ENCODE measurements at regions not wholly inside any gene's neighbourhood (a gene's known extent, or its start where the extent isn't known, plus 50 kb on each side); places are given as distances from the start of the nearest gene placed in this dataset.
"Not testable (repeated sequence)": the region's sequence is repeated elsewhere in the genome, so short reads cannot be mapped to it uniquely, and the experiment has no call there.

DNA sequence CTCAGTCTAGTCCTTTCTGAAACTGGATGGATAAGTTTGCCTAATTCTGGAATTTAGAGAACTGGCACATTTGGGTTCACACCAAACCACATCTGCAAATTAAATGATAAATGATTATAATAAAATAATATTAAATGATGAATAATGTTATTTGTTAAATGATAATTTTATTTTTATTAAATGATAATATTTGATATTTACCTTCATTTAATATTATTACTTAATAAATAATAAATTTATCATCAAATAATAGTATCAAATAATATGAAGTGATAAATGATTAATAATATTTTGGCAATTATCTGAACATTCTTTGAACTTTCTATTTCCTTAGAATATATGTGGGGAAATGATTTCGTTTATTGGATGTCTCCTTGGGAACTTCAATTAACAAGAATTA, 1604.2 kb downstream of the STIM2 start:
- Histone ChIP-seq H3K36me3 (ENCODE audit: control insufficient read depth, insufficient read depth, low read length) (no peaks in the 10 kb centered on the region), H3K4me3 (replicated peaks; ENCODE audit: low read depth, low read length) (no peak overlapping the region), H3K27me3 (replicated peaks; ENCODE audit: control insufficient read depth, insufficient read depth, low read length) (no peaks in the 10 kb centered on the region)
- TF ChIP-seq, protein P1, sequence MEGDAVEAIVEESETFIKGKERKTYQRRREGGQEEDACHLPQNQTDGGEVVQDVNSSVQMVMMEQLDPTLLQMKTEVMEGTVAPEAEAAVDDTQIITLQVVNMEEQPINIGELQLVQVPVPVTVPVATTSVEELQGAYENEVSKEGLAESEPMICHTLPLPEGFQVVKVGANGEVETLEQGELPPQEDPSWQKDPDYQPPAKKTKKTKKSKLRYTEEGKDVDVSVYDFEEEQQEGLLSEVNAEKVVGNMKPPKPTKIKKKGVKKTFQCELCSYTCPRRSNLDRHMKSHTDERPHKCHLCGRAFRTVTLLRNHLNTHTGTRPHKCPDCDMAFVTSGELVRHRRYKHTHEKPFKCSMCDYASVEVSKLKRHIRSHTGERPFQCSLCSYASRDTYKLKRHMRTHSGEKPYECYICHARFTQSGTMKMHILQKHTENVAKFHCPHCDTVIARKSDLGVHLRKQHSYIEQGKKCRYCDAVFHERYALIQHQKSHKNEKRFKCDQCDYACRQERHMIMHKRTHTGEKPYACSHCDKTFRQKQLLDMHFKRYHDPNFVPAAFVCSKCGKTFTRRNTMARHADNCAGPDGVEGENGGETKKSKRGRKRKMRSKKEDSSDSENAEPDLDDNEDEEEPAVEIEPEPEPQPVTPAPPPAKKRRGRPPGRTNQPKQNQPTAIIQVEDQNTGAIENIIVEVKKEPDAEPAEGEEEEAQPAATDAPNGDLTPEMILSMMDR (IDR thresholded peaks at IDR 0.05; ENCODE audit: insufficient read depth, low read length, poor library complexity, severe bottlenecking) = no peak
- DNase-seq (ENCODE audit: extremely low read depth, insufficient read length) = no peak

DNA sequence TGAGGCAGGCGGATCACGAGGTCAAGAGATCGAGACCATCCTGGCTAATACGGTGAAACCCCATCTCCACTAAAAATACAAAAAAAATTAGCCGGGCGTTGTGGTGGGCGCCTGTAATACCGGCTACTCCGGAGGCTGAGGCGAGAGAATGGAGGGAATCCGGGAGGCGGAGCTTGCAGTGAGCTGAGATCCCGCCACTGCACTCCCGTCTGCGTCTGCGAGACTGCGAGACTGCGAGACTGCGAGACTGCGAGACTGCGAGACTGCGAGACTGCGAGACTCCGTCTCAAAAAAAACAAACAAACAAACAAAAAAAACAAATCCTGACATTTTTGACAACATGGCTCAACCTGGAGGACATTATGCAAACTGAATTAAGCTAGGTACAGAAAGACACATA, 1606.2 kb downstream of the STIM2 start:
- H3K36me3 ChIP-seq (ENCODE audit: control insufficient read depth, insufficient read depth, low read length); H3K4me3 ChIP-seq (replicated peaks; ENCODE audit: low read depth, low read length); DNase-seq (ENCODE audit: extremely low read depth, insufficient read length); H3K27me3 ChIP-seq (replicated peaks; ENCODE audit: control insufficient read depth, insufficient read depth, low read length): not testable (repeated sequence)

DNA sequence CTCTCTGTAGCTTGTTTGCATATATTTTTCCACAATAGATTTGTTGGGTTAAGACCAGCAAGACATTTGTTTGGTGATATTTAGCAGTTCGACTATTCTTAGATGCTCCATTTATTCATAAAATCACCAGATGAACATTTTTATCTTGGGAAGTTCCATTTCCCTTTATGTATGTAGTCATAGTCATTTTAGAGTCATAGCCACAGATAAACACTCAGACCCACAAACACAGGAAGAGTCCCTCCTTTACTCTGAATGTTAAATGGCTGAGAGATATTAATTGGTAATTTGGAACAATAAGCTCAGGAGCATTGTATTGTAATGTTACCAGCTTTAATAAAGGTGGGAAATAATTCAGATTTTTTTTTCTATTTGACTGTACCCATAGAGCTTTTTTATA, 1608.7 kb downstream of the STIM2 start:
- H3K27me3 ChIP-seq (replicated peaks; ENCODE audit: control insufficient read depth, insufficient read depth, low read length) = no peaks in the 10 kb centered on the region

DNA sequence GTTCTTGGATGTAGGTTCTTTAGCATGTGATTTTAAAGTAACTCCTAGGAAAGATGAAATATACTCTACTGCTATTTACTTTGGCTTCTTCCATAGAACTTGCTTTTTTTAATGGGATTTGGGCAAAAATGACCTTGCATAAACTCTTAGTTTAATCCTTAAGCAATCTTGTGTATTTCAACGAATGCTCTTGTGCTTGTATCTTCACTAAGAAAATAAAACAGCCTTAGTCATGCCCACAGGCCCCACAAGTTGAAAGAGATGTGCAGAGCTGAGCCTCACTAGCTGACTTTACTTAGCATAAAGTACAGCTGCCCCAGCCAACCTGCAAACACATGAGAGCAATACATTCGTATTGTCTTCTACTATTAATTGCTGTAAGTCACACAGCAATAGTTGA, 1609.2 kb downstream of the STIM2 start:
- no peak overlapping the region for H3K4me3 ChIP-seq (replicated peaks; ENCODE audit: low read depth, low read length)
- DNase-seq (ENCODE audit: extremely low read depth, insufficient read length) = no peak
- no peaks in the 10 kb centered on the region for H3K27me3 ChIP-seq (replicated peaks; ENCODE audit: control insufficient read depth, insufficient read depth, low read length)
- H3K36me3 ChIP-seq (ENCODE audit: control insufficient read depth, insufficient read depth, low read length) = no peaks in the 10 kb centered on the region
- TF ChIP-seq, protein P1 (IDR thresholded peaks at IDR 0.05; ENCODE audit: insufficient read depth, low read length, poor library complexity, severe bottlenecking) = no peak

More for the DNA sequence above, 1608.7 kb downstream of the STIM2 start:
- Histone ChIP-seq H3K36me3 (ENCODE audit: control insufficient read depth, insufficient read depth, low read length) (no peaks in the 10 kb centered on the region), H3K4me3 (replicated peaks; ENCODE audit: low read depth, low read length) (no peak overlapping the region)
- TF ChIP-seq, protein P1 (IDR thresholded peaks at IDR 0.05; ENCODE audit: insufficient read depth, low read length, poor library complexity, severe bottlenecking) = no peak
- DNase-seq (ENCODE audit: extremely low read depth, insufficient read length) = no peak

DNA sequence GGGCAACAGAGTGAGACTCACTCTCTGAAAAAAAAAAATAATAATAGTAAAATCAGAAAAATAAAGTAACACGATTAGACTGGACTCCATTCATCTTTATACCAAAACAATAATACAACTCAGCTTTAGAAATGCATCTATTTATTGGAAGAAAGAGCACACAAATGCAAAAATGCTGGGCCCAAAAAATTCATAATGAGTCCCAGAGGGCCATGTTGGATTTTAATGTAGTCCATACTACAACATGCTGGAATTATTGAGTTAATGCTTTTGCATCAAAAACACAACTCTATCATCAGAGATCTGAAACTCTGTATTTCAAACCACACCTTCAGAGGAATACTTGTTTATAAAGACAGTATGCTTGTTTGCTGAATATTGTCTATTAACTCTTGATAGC, 1614.7 kb downstream of the STIM2 start:
- TF ChIP-seq, protein P1 (IDR thresholded peaks at IDR 0.05; ENCODE audit: insufficient read depth, low read length, poor library complexity, severe bottlenecking) = no peak
- no peaks in the 10 kb centered on the region for H3K27me3 ChIP-seq (replicated peaks; ENCODE audit: control insufficient read depth, insufficient read depth, low read length)
- DNase-seq (ENCODE audit: extremely low read depth, insufficient read length) = no peak
- H3K36me3 ChIP-seq (ENCODE audit: control insufficient read depth, insufficient read depth, low read length) = no peaks in the 10 kb centered on the region
- H3K4me3 ChIP-seq (replicated peaks; ENCODE audit: low read depth, low read length) = no peak overlapping the region

DNA sequence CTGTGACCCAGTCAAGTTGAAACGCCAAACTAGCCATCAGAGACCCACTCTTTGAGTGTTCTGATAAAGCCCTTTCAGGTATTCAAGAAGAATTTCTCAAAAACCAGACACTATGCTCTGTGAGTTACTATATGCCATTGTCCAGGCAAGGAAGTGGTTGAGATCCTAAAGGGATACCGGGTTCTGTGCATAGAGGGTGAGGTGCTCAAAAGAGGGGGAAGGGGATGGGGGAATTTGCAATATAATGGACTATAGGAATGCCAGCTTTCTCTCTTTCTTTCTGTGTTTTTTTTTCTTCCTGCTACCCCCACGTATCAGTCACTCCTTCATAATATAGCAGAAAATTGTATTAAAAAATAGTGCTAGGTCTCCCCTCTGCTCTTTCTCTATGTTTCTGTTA, 1619.0 kb downstream of the STIM2 start:
- no peak overlapping the region for H3K4me3 ChIP-seq (replicated peaks; ENCODE audit: low read depth, low read length)
- TF ChIP-seq, protein P1 (IDR thresholded peaks at IDR 0.05; ENCODE audit: insufficient read depth, low read length, poor library complexity, severe bottlenecking) = no peak
- DNase-seq (ENCODE audit: extremely low read depth, insufficient read length) = no peak

More for the DNA sequence above, 1619.0 kb downstream of the STIM2 start:
- no peaks in the 10 kb centered on the region for H3K27me3 ChIP-seq (replicated peaks; ENCODE audit: control insufficient read depth, insufficient read depth, low read length)
- no peaks in the 10 kb centered on the region for H3K36me3 ChIP-seq (ENCODE audit: control insufficient read depth, insufficient read depth, low read length)
